NCI-H748 treated with DMSO at 0.1 percent for 48 hours (cell line): ENCODE measurements at regions not wholly inside any gene's neighbourhood (a gene's known extent, or its start where the extent isn't known, plus 50 kb on each side); places are given as distances from the start of the nearest gene placed in this dataset.
"Not testable (repeated sequence)": the region's sequence is repeated elsewhere in the genome, so short reads cannot be mapped to it uniquely, and the experiment has no call there.

Experiments
- DNase-seq: peaks from one replicate; lab custom pipeline; 2025; lab: John Stamatoyannopoulos, UW

GRCh38 chr9:129456549-129457324 is 164.2 kb downstream of the C9orf50 start:
- DNase-seq = no peak

DNA sequence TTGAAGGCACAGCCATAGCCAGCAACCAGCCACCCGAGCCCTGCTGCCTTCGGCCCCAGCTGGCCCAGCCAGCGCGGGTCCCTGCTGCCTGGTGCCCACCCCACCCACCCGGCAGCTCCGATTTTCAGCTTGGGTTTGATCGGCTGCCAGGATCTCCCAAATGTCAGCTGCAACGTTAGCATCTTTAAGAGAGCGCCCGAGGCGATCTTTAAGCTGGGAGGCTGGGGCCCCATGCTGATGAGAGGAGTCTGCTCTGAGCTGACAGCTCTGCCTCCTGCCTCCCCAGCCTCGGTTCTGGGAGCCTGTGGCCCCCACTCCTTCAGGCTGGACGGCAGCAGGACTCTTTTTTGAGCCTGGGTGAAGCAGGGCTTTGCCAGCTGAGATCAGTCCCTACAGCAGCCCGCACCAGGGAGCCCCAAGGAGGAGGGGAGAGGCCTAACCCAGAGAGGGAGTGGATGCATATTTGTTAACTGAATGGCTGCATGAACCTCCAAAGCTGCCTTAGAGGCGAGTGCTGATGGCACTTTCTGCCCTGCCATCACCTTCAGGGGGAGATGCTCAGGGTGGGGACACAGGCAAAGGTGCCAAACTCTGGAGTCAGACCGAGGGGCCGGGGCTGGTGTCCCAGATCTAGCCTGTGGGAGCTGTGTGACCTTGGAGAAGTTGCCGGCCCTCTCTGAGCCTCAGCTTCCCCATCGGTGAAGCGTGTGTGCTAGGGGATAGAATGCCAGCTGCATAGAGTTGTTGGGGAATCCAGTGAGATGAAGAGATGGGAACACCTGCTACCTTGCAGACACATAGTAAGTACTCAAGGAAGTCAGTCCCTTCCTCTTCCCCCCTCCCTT is 165.5 kb downstream of the C9orf50 start:
- DNase-seq = no peak

DNA sequence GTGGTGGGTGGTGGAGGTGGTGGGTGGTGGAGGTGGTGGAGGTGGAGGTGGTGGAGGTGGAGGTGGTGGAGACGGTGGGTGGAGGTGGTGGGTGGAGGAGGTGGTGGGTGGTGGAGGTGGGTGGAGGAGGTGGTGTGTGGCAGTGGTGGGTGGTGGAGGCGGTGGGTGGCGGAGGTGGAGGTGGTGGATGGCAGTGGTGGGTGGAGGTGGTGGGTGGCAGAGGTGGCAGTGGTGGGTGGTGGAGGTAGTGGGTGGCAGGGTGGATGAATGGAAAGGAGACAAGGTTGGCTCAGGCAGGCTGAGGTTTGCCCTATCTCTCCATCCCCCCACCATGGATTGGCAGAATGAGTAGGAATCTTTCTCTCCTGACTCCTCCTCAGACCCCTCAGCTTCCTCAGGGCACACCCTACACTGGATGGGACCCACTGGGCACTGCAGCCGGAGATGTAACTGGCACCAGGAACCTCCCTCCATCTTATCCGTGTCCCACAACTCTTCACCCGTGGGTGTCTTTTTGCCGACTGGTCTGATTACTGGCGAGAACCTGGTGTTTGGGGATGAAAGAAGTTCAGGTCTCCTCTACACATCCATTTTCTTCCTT is 166.3 kb downstream of the C9orf50 start:
- DNase-seq = no peak

GRCh38 chr9:129453734-129454133 is 167.2 kb downstream of the C9orf50 start:
- DNase-seq = no peak

DNA sequence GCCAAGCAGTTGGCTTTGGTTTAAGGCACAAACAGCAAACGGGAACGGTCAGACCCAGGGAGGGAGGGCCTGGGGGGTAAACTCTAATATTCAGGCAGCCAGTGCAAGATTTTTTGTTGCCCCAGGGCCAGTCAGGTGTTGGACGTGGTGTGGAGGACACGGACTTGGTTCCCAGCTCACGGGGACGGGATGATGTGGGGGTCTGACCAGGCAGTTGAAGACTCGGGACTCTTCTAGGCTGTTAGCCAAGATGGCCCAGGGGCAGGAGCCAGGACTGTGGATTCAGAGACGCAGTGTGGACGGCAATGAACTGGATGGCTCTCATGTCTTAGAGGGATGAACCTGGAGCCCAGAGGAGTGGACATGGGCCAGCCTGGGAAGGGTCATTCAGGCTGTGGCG is 169.2 kb downstream of the C9orf50 start:
- DNase-seq = no peak

DNA sequence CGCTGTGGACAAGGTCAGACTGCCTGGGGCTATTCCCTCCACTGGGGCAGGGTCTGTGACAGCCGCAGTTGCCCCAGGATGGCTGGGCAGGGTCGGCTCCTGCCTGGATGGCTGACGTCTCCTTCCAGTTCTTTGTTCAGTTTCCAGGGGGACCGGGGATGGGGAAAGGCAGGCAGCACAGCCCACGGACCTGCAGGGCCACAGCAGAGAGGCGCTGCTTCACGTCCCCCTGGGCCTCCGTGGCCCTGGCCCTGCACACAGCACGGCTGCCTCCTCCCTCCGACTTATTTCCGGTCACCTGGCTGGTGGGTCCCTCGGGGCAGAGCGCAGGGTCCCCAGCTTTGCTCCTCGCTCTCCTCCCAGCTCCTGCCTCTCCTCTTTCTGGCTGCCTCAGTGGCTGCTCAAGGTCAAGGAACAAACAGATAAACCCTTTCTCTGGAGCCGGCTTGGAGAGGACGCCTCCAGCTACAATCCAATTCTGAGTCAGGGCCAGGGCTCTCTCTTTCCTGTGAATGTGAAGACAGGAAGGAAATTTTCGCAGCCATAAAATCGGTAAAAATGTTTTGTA is 169.7 kb downstream of the C9orf50 start:
- no peak for DNase-seq

GRCh38 chr9:129449066-129449465 is 171.8 kb downstream of the C9orf50 start:
- no peak for DNase-seq

DNA sequence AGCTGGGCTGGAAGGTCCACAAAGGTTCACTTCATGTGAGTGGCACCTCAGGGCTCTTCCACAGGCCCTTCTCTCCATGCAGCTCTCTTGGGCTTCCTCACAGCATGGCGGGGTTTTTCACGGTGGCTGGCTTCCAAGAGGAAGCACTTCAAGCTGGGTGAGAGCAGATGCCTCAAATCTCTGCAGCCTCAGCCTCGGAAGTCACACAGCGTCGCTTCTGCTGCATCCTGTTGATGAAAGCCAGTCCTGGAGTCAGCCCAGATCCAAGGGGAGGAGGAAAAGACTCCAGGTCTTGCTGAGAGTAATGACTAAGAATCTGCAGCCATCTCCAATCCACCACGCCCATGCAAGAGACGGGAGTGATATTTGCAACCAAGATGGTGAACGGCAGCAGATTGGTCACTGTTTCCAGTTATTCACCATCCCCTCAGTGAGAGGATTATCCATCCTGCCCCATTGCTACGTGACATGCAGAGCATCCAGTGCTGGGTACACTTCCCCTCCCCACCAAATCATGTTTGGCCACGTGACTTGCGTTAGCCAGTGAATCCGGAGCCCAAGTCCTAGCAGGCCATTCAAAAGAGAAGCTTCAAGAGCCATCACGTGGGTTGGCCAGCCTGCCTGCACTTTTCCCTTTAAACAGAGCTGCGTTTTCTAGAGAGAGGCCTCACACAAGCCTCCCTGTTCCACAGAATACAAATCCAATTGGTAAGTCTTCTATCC is 173.9 kb downstream of the C9orf50 start:
- DNase-seq = no peak

DNA sequence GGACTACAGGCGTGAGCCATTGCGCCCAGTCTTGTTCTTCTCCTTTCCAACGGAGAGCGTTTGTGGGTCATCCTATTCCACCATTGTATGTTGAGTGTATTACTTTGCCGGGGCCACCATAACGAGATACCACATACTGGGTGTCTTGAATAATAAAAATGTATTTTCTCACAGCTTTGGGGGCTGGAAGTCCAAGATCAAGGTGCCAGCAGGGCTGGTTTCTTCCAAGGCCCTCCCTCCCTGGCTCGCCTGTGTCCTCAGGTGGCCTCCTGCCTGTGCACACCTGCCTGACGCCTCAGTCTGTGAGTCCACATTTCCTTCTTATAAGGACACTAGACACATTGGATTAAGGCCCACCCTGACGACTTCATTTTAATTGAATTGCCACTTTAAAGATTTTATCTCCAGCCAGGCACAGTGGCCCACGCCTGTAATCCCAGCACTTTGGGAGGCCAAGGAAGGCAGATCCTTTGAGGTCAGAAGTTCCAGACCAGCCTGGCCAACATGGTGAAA is 175.1 kb downstream of the C9orf50 start:
- no peak for DNase-seq

DNA sequence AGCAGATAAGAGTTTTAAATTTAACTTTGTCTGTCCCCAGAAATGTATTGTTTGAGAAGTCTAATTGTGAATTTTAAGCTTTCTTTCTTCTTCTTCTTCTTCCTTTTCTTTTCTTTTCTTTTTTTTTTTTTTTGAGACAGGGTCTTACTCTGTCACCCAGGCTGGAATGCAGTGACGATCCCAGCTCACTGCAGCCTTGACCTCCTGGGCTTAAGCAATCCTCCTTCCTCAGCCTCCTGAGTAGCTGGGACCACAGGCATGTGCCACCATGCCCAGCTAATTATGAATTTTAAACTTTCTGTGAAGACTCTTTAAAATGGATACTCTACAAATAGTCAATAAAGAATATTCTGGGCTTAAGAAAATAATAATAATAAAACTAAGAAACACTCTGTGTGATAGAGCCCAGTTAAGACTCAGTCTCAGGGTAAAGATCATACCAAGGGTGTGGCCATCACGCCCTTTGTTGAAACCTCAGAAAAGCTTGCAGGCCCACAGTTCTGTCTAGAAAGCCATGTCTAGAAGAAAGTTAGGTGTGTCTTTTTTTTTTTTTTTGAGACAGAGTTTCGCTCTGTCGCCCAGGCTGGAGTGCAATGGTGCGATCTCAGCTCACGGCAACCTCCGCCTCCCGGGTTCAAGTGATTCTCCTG is 177.3 kb downstream of the C9orf50 start:
- not testable (repeated sequence) for DNase-seq

- no peak for DNase-seq
These were observed 177.9 kb downstream of the C9orf50 start for GRCh38 chr9:129442803-129443511.

DNA sequence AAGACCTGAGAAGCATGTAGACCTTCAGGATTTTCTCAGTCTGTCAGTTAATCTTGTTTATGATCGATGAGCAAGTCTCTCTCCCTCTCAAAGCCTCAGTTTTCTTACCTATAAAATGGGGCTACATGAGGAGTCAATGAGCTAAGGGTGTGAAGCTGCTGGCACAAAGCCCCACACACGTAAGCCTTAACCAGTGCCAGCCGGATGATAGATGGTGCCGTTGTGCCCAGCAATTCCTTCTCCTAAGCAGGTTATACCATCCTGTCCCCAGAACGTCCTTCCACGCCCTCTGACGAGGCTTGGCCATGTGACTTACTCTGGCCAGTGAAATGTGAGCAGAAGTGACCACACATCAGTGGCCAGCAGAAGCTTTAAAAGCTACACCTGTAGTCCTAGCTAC is 179.0 kb downstream of the C9orf50 start:
- DNase-seq = no peak

DNA sequence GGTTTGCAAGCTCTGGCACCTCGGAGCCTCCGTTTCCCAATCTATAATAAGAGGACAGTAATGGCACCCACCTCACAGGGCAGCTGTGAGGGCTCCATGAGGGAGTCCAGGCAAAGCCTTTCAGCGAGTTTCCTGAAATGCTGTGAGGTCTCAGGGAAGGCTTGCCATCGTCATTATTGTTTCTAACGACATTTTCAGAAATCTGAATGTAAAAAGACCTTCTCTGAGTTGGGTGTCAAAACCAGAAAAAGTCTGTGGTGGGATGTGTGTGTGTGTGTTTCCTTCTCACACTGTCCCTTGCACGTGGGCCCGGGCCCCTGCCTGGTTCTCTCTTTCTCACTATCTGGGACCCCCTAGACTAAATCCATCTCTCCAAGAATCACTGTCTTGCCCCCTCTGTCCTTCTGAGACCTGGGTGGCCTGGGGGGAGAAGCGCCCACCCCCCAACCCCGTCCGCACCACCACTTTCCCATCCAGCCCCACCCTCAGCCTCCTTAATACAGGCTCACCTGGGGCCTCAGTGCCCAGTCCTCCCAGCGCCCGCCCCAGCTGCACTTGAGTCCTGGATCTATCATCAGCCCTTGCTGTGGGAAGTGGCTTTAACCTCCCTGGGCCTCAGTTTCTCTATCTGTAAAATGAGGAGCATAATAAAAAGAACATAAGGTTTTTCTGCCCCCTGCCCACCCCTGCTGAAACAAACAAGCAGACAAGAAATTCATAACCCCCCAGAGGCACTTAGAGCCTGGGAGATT is 180.3 kb downstream of the C9orf50 start:
- DNase-seq = no peak

GRCh38 chr9:129439242-129439641 is 181.7 kb downstream of the C9orf50 start:
- no peak for DNase-seq

GRCh38 chr9:129437626-129438323 is 183.1 kb downstream of the C9orf50 start:
- no peak for DNase-seq

GRCh38 chr9:129436751-129437625 is 183.9 kb downstream of the C9orf50 start:
- no peak for DNase-seq

- no peak for DNase-seq
These were observed 184.7 kb downstream of the C9orf50 start for GRCh38 chr9:129435988-129436717.
